ENCODE measurements at regions not wholly inside any gene's neighbourhood (a gene's known extent, or its start where the extent isn't known, plus 50 kb on each side); places are given as distances from the start of the nearest gene placed in this dataset.

DNA sequence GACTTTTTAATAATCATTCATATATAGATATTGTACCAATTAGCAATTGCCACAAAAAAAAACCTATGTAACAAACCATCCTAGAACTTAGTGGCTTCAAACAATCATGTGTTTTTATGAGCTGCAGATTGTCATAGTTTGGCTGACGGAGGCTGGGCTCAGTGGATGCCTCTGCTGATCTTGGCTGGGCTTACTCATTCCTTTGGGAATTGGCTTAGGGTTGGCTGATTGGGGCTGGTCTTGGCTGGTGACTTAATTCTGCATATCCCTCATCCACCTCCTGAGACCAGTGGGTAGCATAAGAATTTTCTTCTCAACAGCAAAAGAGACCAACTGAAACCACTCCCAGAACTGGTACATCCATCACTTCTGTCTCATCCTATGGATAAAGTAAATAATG, 57.9 kb upstream of the PHF21B start:
- TF ChIP-seq, protein P1, sequence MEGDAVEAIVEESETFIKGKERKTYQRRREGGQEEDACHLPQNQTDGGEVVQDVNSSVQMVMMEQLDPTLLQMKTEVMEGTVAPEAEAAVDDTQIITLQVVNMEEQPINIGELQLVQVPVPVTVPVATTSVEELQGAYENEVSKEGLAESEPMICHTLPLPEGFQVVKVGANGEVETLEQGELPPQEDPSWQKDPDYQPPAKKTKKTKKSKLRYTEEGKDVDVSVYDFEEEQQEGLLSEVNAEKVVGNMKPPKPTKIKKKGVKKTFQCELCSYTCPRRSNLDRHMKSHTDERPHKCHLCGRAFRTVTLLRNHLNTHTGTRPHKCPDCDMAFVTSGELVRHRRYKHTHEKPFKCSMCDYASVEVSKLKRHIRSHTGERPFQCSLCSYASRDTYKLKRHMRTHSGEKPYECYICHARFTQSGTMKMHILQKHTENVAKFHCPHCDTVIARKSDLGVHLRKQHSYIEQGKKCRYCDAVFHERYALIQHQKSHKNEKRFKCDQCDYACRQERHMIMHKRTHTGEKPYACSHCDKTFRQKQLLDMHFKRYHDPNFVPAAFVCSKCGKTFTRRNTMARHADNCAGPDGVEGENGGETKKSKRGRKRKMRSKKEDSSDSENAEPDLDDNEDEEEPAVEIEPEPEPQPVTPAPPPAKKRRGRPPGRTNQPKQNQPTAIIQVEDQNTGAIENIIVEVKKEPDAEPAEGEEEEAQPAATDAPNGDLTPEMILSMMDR (conservative IDR thresholded peaks at IDR 0.05): no peak
- TF ChIP-seq ZFX (IDR thresholded peaks at IDR 0.05): no peak

Data from C4-2B (cell line).